ENCODE measurements at regions not wholly inside any gene's neighbourhood (a gene's known extent, or its start where the extent isn't known, plus 50 kb on each side); places are given as distances from the start of the nearest gene placed in this dataset. TPM values are rescaled to one million over a fixed set of nuclear protein-coding genes. Genes with fewer than 3 reads are reported as not detected.

DNA sequence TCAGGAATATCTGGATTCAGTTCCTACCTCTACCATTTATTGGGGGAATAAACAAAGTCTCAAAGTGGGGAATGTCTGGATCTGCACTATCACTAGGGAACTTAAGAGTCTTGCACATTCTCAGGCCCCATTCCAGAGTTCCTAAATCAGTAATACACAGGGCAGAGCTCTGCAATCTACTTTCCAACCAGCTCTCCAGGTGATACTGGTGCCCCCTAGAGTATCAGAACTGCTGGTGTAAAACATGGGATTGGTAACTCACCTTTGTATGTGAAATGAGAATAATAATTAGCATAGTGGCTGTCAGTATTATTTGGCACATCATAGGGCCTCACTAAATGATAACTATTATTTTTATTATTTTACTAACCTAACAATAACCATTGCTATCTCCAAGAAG is 278.8 kb upstream of the IMPG1 start:
- TF ChIP-seq CTCF (IDR thresholded peaks at IDR 0.05; ENCODE audit: low read depth, low read length): no peak
- Histone ChIP-seq H3K27ac (ENCODE audit: low read depth, low read length) (no peak overlapping the region), H3K4me3 (ENCODE audit: low read depth, low read length) (no peak overlapping the region), H3K27me3 (ENCODE audit: control insufficient read depth, insufficient read depth, low read length) (no peaks in the 10 kb centered on the region), H3K9me3 (ENCODE audit: control insufficient read depth, insufficient read depth, low read length) (no peaks in the 10 kb centered on the region; the same call in 1 of the 2 replicates)
- POLR2A ChIA-PET: no interaction called here
- DNase-seq (ENCODE audit: low read depth, low spot score): no peak
- CTCF ChIA-PET: no interaction called here

DNA sequence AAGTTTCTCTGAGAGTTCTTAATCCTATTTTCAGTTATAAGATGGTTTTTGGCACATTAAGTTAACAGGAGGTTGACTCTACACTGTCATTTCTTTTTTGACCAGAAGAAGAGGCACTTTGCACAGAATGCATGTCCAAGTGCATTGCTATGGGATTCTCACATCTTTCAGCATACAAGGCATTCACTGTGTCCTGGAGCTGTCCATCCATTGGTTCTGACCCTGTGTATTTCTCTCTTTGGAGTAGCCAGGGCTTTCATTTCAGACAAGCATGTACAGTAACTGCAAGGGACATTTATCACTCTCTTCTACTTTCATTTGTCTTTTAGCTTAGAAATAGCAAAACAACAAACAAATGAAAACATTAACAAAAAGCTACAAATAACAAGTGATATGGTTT is 275.1 kb upstream of the IMPG1 start:
- POLR2A ChIA-PET: no interaction called here
- Histone ChIP-seq H3K9me3 (ENCODE audit: control insufficient read depth, insufficient read depth, low read length) (no peaks in the 10 kb centered on the region), H3K27ac (ENCODE audit: low read depth, low read length) (no peak overlapping the region), H3K27me3 (ENCODE audit: control insufficient read depth, insufficient read depth, low read length) (no peaks in the 10 kb centered on the region), H3K4me3 (ENCODE audit: low read depth, low read length) (no peak overlapping the region)
- CTCF ChIA-PET: no interaction called here
- TF ChIP-seq CTCF (IDR thresholded peaks at IDR 0.05; ENCODE audit: low read depth, low read length): no peak
- DNase-seq (ENCODE audit: low read depth, low spot score): no peak

DNA sequence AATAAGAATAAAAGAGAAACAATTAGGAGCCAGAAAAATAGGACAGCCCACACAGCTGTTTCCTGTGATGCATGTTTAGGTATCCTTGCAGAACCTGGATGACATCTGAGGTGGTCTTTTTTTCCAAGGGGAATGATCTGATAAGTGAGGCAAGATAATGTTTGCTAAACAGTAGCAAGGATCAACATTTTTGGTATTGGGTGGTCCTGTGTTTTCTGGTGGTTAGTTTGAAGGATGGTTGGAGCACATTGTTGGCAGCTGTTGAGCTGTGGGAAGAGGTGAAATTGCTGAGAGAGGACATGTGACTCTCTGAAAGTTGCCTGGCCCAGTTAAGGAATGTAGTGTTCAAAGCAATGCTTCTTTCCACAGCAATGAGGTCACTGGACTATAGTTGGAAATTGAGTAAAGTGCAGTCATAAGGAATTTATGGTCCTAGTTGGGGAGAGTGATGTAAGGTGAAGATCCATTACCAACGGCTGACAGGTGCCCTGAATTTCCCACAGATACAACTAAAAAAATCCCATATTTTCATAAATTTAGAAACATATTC is 270.2 kb upstream of the IMPG1 start:
- Histone ChIP-seq H3K27ac (ENCODE audit: low read depth, low read length) (no peak overlapping the region), H3K4me3 (ENCODE audit: low read depth, low read length) (no peak overlapping the region), H3K27me3 (ENCODE audit: control insufficient read depth, insufficient read depth, low read length) (no peaks in the 10 kb centered on the region), H3K9me3 (ENCODE audit: control insufficient read depth, insufficient read depth, low read length) (peaks cover 10% of the 10 kb centered on the region)
- ChIA-PET POLR2A (no interaction called here), CTCF (no interaction called here)
- no peak for DNase-seq (ENCODE audit: low read depth, low spot score)
- no peak for TF ChIP-seq CTCF (IDR thresholded peaks at IDR 0.05; ENCODE audit: low read depth, low read length)

DNA sequence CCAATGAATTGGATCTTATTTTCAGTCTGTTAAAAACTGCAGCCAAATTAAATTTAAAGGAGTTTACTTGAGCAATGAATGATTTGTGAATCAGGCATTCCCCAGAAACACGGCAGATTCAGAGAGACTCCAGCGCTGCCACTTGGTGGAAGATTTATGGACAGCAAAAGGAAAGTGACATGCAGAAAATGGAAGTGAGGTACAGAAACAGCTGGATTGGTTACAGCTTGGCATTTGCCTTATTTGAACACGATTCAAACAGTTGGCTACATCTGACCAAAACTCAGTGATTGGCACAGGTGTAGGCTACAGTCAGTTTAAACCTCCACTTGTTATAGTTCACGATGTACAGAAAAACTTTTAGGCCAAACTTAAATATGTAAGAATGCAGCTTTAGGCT is 257.6 kb upstream of the IMPG1 start:
- Histone ChIP-seq H3K27ac (ENCODE audit: low read depth, low read length) (no peak overlapping the region), H3K4me3 (ENCODE audit: low read depth, low read length) (no peak overlapping the region), H3K27me3 (ENCODE audit: control insufficient read depth, insufficient read depth, low read length) (no peaks in the 10 kb centered on the region), H3K9me3 (ENCODE audit: control insufficient read depth, insufficient read depth, low read length) (no peaks in the 10 kb centered on the region)
- no peak for DNase-seq (ENCODE audit: low read depth, low spot score)
- ChIA-PET POLR2A (no interaction called here), CTCF (no interaction called here)
- TF ChIP-seq CTCF (IDR thresholded peaks at IDR 0.05; ENCODE audit: low read depth, low read length): no peak

- POLR2A ChIA-PET: no interaction called here
- CTCF ChIA-PET: no interaction called here
- TF ChIP-seq CTCF (IDR thresholded peaks at IDR 0.05; ENCODE audit: low read depth, low read length): no peak
- no peaks in the 10 kb centered on the region for H3K9me3 ChIP-seq (ENCODE audit: control insufficient read depth, insufficient read depth, low read length)
- H3K27ac ChIP-seq (ENCODE audit: low read depth, low read length): no peak overlapping the region
- DNase-seq (ENCODE audit: low read depth, low spot score): no peak
- H3K27me3 ChIP-seq (ENCODE audit: control insufficient read depth, insufficient read depth, low read length): no peaks in the 10 kb centered on the region
- no peak overlapping the region for H3K4me3 ChIP-seq (ENCODE audit: low read depth, low read length)
Observed at GRCh38 chr6:76326871-76327270, 254.4 kb upstream of the IMPG1 start.

Small RNA genes lying in the stretch of these regions (small RNA-seq; reads per million reads assigned to genes)
- gene AL365222.1 (ENCODE audit: insufficient read length, low read depth): not detected
- gene RNU6-261P (ENCODE audit: insufficient read length, low read depth): not detected
- gene RNU6-84P (ENCODE audit: insufficient read length, low read depth): not detected
